H9 (cell line): ENCODE measurements at regions not wholly inside any gene's neighbourhood (a gene's known extent, or its start where the extent isn't known, plus 50 kb on each side); places are given as distances from the start of the nearest gene placed in this dataset.

Experiments
- DNase-seq: peaks from one replicate; pipeline ENCODE4 v3.0.0-alpha.2; 2017
- H2AFZ ChIP-seq: one replicate; pipeline ENCODE4 v1.6.1; 2013; ENCODE audit warnings: mild to moderate bottlenecking, low read length, control low read depth, moderate library complexity
- H2AK5ac ChIP-seq: 2 replicates; pipeline ENCODE4 v1.6.1; 2013; ENCODE audit warnings: low read length, control low read depth, mixed read lengths; ENCODE audit not compliant: insufficient read length
- H2BK120ac ChIP-seq: one replicate; pipeline ENCODE4 v1.6.1; 2013; ENCODE audit warnings: low read depth, mild to moderate bottlenecking, low read length, control low read depth, inconsistent platforms; ENCODE audit not compliant: poor library complexity, severe bottlenecking
- H2BK12ac ChIP-seq: 2 replicates; pipeline ENCODE4 v1.6.1; 2013; ENCODE audit warnings: low read length, control low read depth, mixed read lengths, low read depth; ENCODE audit not compliant: insufficient read length
- H2BK15ac ChIP-seq: 2 replicates; pipeline ENCODE4 v1.6.1; 2013; ENCODE audit warnings: low read depth, low read length, control low read depth
- H2BK20ac ChIP-seq: one replicate; pipeline ENCODE4 v1.6.1; 2013; ENCODE audit warnings: low read depth, mild to moderate bottlenecking, low read length, control low read depth, inconsistent platforms; ENCODE audit not compliant: poor library complexity, severe bottlenecking
- H2BK5ac ChIP-seq: 2 replicates; pipeline ENCODE4 v1.6.1; 2013; ENCODE audit warnings: low read length, control low read depth, mixed read lengths; ENCODE audit not compliant: insufficient read length
- H3K14ac ChIP-seq: 2 replicates; pipeline ENCODE4 v1.6.1; 2013; ENCODE audit warnings: low read length, control low read depth; ENCODE audit not compliant: insufficient read depth
- H3K18ac ChIP-seq: 2 replicates; pipeline ENCODE4 v1.6.1; 2013; ENCODE audit warnings: low read depth, mild to moderate bottlenecking, mixed read lengths, low read length, control low read depth; ENCODE audit not compliant: insufficient read length
- H3K23ac ChIP-seq: 2 replicates; pipeline ENCODE4 v1.6.1; 2013; ENCODE audit warnings: low read length, control low read depth, mixed read lengths, low read depth; ENCODE audit not compliant: insufficient read length
- H3K23me2 ChIP-seq: 2 replicates; pipeline ENCODE4 v1.6.1; 2013; ENCODE audit warnings: low read depth, mild to moderate bottlenecking, mixed read lengths, low read length, control low read depth; ENCODE audit not compliant: insufficient read length, poor library complexity, severe bottlenecking
- H3K27ac ChIP-seq: 2 replicates; pipeline ENCODE4 v1.5.1; 2013; ENCODE audit warnings: low read length, control low read depth, mixed read lengths, low read depth; ENCODE audit not compliant: insufficient read length
- H3K27me3 ChIP-seq: 2 replicates; pipeline ENCODE4 v1.6.1; 2013; ENCODE audit warnings: low read length, control low read depth, inconsistent platforms; ENCODE audit not compliant: insufficient read depth
- H3K4ac ChIP-seq: 2 replicates; pipeline ENCODE4 v1.6.1; 2013; ENCODE audit warnings: low read depth, mild to moderate bottlenecking, control low read depth, inconsistent platforms, low read length, moderate library complexity
- H3K4me1 ChIP-seq: 2 replicates; pipeline ENCODE4 v1.6.1; 2013; ENCODE audit warnings: low read length, control low read depth, inconsistent platforms; ENCODE audit not compliant: insufficient read depth
- H3K4me2 ChIP-seq: 2 replicates; pipeline ENCODE4 v1.6.1; 2013; ENCODE audit warnings: low read length, control low read depth, mixed read lengths; ENCODE audit not compliant: insufficient read length, insufficient read depth
- H3K56ac ChIP-seq: 2 replicates; pipeline ENCODE4 v1.6.1; 2013; ENCODE audit warnings: low read depth, mild to moderate bottlenecking, mixed read lengths, low read length, control low read depth; ENCODE audit not compliant: insufficient read length
- H3K79me1 ChIP-seq: 2 replicates; pipeline ENCODE4 v1.6.1; 2013; ENCODE audit warnings: low read depth, mild to moderate bottlenecking, moderate library complexity, low read length, control low read depth, inconsistent platforms; ENCODE audit not compliant: insufficient read depth, poor library complexity, severe bottlenecking
- H3K79me2 ChIP-seq: 2 replicates; pipeline ENCODE4 v1.6.1; 2013; ENCODE audit warnings: low read length, control low read depth, inconsistent platforms; ENCODE audit not compliant: insufficient read depth
- H3K9ac ChIP-seq: 2 replicates; pipeline ENCODE4 v1.6.1; 2013; ENCODE audit warnings: low read length, control low read depth, mixed read lengths; ENCODE audit not compliant: insufficient read length; ENCODE audit errors: extremely low read depth
- H3K9me3 ChIP-seq: one replicate; pipeline ENCODE4 v1.6.1; 2013; ENCODE audit warnings: low read depth, low read length, inconsistent platforms; ENCODE audit not compliant: control insufficient read depth
- H3T11ph ChIP-seq: one replicate; pipeline ENCODE4 v1.6.1; 2013; ENCODE audit warnings: mild to moderate bottlenecking, low read length, control low read depth, inconsistent platforms
- H4K20me1 ChIP-seq: one replicate; pipeline ENCODE4 v1.6.1; 2013; ENCODE audit not compliant: control insufficient read depth, insufficient read length, insufficient read depth
- H4K5ac ChIP-seq: 2 replicates; pipeline ENCODE4 v1.6.1; 2013; ENCODE audit warnings: low read depth, mild to moderate bottlenecking, mixed read lengths, low read length, control low read depth; ENCODE audit not compliant: insufficient read length
- H4K8ac ChIP-seq: replicated peaks from 2 replicates; pipeline ENCODE4 v1.6.1; 2013; ENCODE audit warnings: low read length, control low read depth, mixed read lengths, low read depth; ENCODE audit not compliant: insufficient read length
- H4K91ac ChIP-seq: 2 replicates; pipeline ENCODE4 v1.6.1; 2013; ENCODE audit warnings: low read depth, mild to moderate bottlenecking, moderate library complexity, mixed read lengths, low read length, control low read depth; ENCODE audit not compliant: insufficient read length
- H3K27ac Mint-ChIP-seq, 3 experiments: 2 replicates in 2 of 3; 3 replicates in 1 of 3; pipeline ENCODE4 v1.8.0; 2020 to 2021; ENCODE audit warnings: mixed read lengths in 3 of 3, mild to moderate bottlenecking in 1 of 3, moderate library complexity in 1 of 3
- H3K27me3 Mint-ChIP-seq: 2 replicates; pipeline ENCODE4 v1.8.0; 2021; ENCODE audit warnings: low read depth, mild to moderate bottlenecking, moderate library complexity, mixed read lengths
- H3K36me3 Mint-ChIP-seq, 3 experiments: 2 replicates in 2 of 3; 3 replicates in 1 of 3; pipeline ENCODE4 v1.8.0; 2020 to 2021; ENCODE audit warnings: low read depth in 3 of 3, mixed read lengths in 3 of 3; ENCODE audit not compliant: insufficient read depth in 1 of 3
- H3K4me1 Mint-ChIP-seq, 2 experiments: 2 replicates each; pipeline ENCODE4 v1.8.0; 2020; ENCODE audit warnings: mixed read lengths in 2 of 2
- H3K4me3 Mint-ChIP-seq, 2 experiments: 2 replicates in 1 of 2; 3 replicates in 1 of 2; pipeline ENCODE4 v1.8.0; 2020 to 2021; ENCODE audit warnings: mild to moderate bottlenecking in 2 of 2, mixed read lengths in 2 of 2, moderate library complexity in 1 of 2
- H3K9me3 Mint-ChIP-seq, 2 experiments: 2 replicates in 1 of 2; 3 replicates in 1 of 2; pipeline ENCODE4 v1.8.0; 2020; ENCODE audit warnings: mild to moderate bottlenecking in 2 of 2, mixed read lengths in 2 of 2, moderate library complexity in 1 of 2
- WGBS: extraction: QIAGEN DNeasy Blood & Tissue Kit; methylation state at CpG from one replicate; pipeline ENCODE4 v1.1.7; 2013; ENCODE audit warnings: missing lambda C conversion rate, low lambda C conversion rate, mixed read lengths; ENCODE audit not compliant: insufficient read length; ENCODE audit errors: extremely low coverage; 5-methylcytosine and 5-hydroxymethylcytosine counted together
- TF ChIP-seq, protein P1 (sequence below): fragments of 200-600 bp; sonication (generic); conservative IDR thresholded peaks from 3 replicates; pipeline ENCODE4 v1.8.0; 2021; ENCODE audit warnings: antibody characterized with exemption, mild to moderate bottlenecking

DNA sequence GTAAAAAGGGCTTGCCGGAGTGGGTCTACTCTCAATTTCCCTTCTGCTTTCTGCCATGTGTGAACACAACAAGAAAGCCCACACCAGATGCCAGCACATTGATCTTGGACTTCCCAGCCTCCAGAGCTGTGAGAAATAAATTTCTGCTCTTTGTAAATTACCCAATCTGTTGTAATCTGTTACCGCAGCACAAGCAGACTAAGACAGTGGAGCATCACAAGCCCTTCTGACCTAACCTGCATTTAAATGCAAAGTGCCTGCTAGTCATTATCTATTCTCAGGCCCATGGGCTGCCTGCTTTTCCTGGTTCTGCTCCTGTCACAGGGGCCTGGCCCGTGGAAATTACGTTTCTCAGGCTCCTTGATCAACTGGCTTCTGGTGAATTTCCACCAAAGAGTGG lies 199.3 kb upstream of the AUTS2 start:
- TF ChIP-seq, protein P1, sequence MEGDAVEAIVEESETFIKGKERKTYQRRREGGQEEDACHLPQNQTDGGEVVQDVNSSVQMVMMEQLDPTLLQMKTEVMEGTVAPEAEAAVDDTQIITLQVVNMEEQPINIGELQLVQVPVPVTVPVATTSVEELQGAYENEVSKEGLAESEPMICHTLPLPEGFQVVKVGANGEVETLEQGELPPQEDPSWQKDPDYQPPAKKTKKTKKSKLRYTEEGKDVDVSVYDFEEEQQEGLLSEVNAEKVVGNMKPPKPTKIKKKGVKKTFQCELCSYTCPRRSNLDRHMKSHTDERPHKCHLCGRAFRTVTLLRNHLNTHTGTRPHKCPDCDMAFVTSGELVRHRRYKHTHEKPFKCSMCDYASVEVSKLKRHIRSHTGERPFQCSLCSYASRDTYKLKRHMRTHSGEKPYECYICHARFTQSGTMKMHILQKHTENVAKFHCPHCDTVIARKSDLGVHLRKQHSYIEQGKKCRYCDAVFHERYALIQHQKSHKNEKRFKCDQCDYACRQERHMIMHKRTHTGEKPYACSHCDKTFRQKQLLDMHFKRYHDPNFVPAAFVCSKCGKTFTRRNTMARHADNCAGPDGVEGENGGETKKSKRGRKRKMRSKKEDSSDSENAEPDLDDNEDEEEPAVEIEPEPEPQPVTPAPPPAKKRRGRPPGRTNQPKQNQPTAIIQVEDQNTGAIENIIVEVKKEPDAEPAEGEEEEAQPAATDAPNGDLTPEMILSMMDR, result no peak
- H3K14ac ChIP-seq, result no peak overlapping the region
- H3K18ac ChIP-seq, result no peak overlapping the region
- H3K79me2 ChIP-seq, result no peaks in the 10 kb centered on the region
- H4K5ac ChIP-seq, result no peak overlapping the region
- no peak overlapping the region for H2BK12ac ChIP-seq
- no peak overlapping the region for H2BK5ac ChIP-seq
- H2AK5ac ChIP-seq, result no peak overlapping the region
- Mint-ChIP-seq H3K9me3 (no peaks in the 10 kb centered on the region; a peak in 3 of 5 replicates), H3K4me3 (no peak overlapping the region), H3K36me3 (no peaks in the 10 kb centered on the region), H3K27ac (0 out of 7 replicates have a peak overlapping the region, but pooled peaks of 2 of the 3 experiments have one; percentile 12 to 71), H3K4me1 (peaks cover 13 to 20% of the 10 kb centered on the region in 2 experiments), H3K27me3 (peaks cover 20% of the 10 kb centered on the region)
- no peak overlapping the region for H3K23ac ChIP-seq
- DNase-seq, result peak; percentile 32
- no peaks in the 10 kb centered on the region; the same call in 1 of the 2 replicates for H3K4me1 ChIP-seq
- H3K4me2 ChIP-seq, result no peak overlapping the region
- no peaks in the 10 kb centered on the region for H3K23me2 ChIP-seq
- H4K8ac ChIP-seq, result no peak overlapping the region
- no peak overlapping the region for H4K91ac ChIP-seq
- H3K9ac ChIP-seq, result no peak overlapping the region
- no peak overlapping the region for H2AFZ ChIP-seq
- H3K56ac ChIP-seq, result no peak overlapping the region
- WGBS, result no CpG with 5 or more reads among the region's 4 CpGs
- H2BK20ac ChIP-seq, result no peak overlapping the region
- no peak overlapping the region for H3T11ph ChIP-seq
- H4K20me1 ChIP-seq, result no peaks in the 10 kb centered on the region
- no peaks in the 10 kb centered on the region for H3K79me1 ChIP-seq
- no peaks in the 10 kb centered on the region for H3K9me3 ChIP-seq
- no peak overlapping the region for H2BK120ac ChIP-seq
- no peak overlapping the region for H3K4ac ChIP-seq
- no peaks in the 10 kb centered on the region for H3K27me3 ChIP-seq
- H3K27ac ChIP-seq, result no peak overlapping the region
- H2BK15ac ChIP-seq, result no peak overlapping the region
